ENCODE measurements at regions not wholly inside any gene's neighbourhood (a gene's known extent, or its start where the extent isn't known, plus 50 kb on each side); places are given as distances from the start of the nearest gene placed in this dataset.

DNA sequence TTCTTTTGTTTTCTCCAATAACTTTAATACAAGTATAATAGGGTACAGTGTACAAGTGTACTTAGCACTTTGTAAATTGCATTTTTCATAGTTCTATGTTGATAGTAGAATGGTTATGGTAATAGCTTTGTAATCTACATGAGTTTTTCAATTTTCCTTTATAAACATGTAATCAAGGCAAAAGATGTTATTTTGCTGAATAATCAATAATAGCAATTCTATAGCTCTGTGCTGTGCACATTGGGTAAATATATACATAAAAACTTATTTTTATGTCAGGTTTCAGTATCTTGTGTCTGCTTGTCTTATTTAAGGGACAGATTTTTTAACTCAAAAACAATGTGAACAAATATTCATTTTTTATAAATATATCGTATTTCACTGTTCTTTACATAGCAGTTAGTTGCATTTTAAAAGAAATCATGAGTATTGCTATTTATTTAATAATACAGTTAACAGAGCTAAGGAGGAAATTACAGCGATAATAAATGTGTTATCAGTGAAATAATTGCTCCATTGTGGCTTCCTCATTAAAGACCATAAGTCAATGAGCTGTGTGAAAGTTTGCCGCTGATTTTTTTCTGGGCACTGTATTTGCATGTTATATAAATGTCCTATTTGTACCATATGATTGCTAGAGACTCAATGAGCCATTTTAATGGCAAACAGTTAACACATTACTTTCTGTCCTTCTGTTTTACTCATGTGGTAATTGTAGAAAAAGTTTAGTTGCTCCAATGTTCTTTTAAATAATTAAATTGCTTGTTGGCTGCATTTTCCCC is 214.6 kb upstream of the STAC start:
- DNase-seq (ENCODE audit: extremely low spot score) = no peak
- Histone ChIP-seq H3K27ac (replicated peaks in 1 of 4) (no peak overlapping the region), H3K4me1 (peaks cover 0 to 8% (median 3%) of the 10 kb centered on the region in 4 donors), H3K36me3 (no peaks in the 10 kb centered on the region), H3K27me3 (no peaks in the 10 kb centered on the region), H3K4me3 (no peak overlapping the region), H3K9me3 (no peaks in the 10 kb centered on the region)
- 72% methylated on average over 3 of the region's 3 CpGs for WGBS
- intact Hi-C loops (cut with DNase I) = no loop called here
- TF ChIP-seq EP300 (IDR thresholded peaks at IDR 0.05) = no peak
- no peak for TF ChIP-seq POLR2A (IDR thresholded peaks at IDR 0.05; ENCODE audit: low read depth)
- no peak for TF ChIP-seq POLR2AphosphoS5 (IDR thresholded peaks at IDR 0.05)
- no peak for TF ChIP-seq CTCF (IDR thresholded peaks at IDR 0.05)

DNA sequence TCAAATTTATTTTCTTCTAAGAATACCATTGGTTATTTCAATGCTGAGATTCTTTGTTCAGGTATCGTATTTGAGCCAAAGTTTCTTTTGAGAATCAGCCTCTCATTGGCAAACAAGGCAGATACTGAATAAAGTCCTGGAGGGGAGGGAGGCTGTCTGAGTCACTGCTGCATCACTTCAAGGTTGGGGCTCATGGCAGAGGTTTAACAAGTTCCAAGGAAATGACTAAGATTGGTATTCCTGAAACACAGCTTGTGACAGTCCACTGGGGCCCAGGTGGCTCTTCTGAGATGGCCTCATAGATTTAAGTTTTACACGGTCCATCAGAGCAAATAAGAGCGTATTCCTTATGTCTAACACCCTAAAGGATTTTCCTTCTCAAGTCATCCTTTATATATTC is 213.8 kb upstream of the STAC start:
- Histone ChIP-seq H3K4me3 (no peak overlapping the region), H3K27me3 (no peaks in the 10 kb centered on the region), H3K4me1 (peaks cover 0 to 8% (median 3%) of the 10 kb centered on the region in 4 donors), H3K27ac (replicated peaks in 1 of 4) (no peak overlapping the region), H3K36me3 (no peaks in the 10 kb centered on the region), H3K9me3 (no peaks in the 10 kb centered on the region)
- no peak for DNase-seq (ENCODE audit: extremely low spot score)
- WGBS = 82% methylated on average over 3 of the region's 3 CpGs
- no peak for TF ChIP-seq POLR2AphosphoS5 (IDR thresholded peaks at IDR 0.05)
- no peak for TF ChIP-seq CTCF (IDR thresholded peaks at IDR 0.05)
- no peak for TF ChIP-seq EP300 (IDR thresholded peaks at IDR 0.05)
- TF ChIP-seq POLR2A (IDR thresholded peaks at IDR 0.05; ENCODE audit: low read depth) = no peak
- intact Hi-C loops (cut with DNase I) = no loop called here

- Histone ChIP-seq H3K9me3 (no peaks in the 10 kb centered on the region), H3K4me1 (no peaks in the 10 kb centered on the region), H3K27ac (replicated peaks in 1 of 4) (no peak overlapping the region), H3K36me3 (no peaks in the 10 kb centered on the region), H3K27me3 (no peaks in the 10 kb centered on the region), H3K4me3 (no peak overlapping the region)
- intact Hi-C loops (cut with DNase I) = no loop called here
- TF ChIP-seq CTCF (IDR thresholded peaks at IDR 0.05) (no peak), EP300 (IDR thresholded peaks at IDR 0.05) (no peak), POLR2A (IDR thresholded peaks at IDR 0.05; ENCODE audit: low read depth) (no peak), POLR2AphosphoS5 (IDR thresholded peaks at IDR 0.05) (no peak)
- WGBS = 65% methylated on average over 2 of the region's 2 CpGs
- no peak for DNase-seq (ENCODE audit: extremely low spot score)
Measured at GRCh38 chr3:36172699-36173098, 207.6 kb upstream of the STAC start.

DNA sequence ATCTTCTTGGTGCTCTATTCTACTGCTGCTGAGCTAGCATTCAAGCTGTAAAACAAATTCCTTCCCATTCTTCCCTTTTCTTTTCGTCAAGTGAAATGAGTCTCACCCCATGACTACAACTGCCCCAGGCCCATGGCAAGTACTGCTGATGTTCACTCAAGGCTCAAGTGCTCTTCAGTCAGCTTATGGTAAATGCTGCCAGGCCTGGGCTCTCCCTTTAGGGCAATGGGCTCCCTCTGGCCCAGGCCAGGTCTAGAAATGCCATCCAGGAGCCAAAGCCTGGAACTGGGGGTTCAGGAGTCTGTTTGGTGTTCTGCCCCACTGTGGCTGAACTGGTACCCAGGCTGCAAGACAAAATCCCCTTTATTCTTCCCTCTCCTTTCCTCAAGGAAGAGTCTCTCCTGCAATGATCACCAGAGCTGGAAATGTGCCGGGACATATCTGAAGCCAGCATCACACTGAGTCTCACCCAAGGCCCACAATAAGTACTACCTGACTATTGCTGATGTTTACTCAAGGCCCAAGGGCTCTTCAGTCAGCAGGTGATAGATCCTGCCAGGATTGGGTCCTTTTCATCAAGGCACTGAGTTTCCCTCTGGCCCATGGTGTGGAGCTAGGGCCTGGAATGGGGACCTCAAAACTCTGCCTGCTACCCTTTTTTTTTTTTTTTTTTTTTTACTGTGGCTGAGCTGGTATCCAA is 205.0 kb upstream of the STAC start:
- WGBS = 95% methylated on average over 2 of the region's 2 CpGs
- no peaks in the 10 kb centered on the region for H3K9me3 ChIP-seq
- DNase-seq (ENCODE audit: extremely low spot score) = no peak

More for the DNA sequence above, 205.0 kb upstream of the STAC start:
- Histone ChIP-seq H3K27ac (replicated peaks in 1 of 4) (no peak overlapping the region), H3K36me3 (no peaks in the 10 kb centered on the region), H3K4me3 (no peak overlapping the region), H3K4me1 (no peaks in the 10 kb centered on the region), H3K27me3 (no peaks in the 10 kb centered on the region)
- TF ChIP-seq POLR2A (IDR thresholded peaks at IDR 0.05; ENCODE audit: low read depth) = no peak
- no peak for TF ChIP-seq EP300 (IDR thresholded peaks at IDR 0.05)
- no peak for TF ChIP-seq CTCF (IDR thresholded peaks at IDR 0.05)
- TF ChIP-seq POLR2AphosphoS5 (IDR thresholded peaks at IDR 0.05) = no peak
- intact Hi-C loops (cut with DNase I) = no loop called here

All from esophagus muscularis mucosa (tissue), 4 donors.